Superior temporal gyrus (tissue), 1 donor: ENCODE measurements at regions not wholly inside any gene's neighbourhood (a gene's known extent, or its start where the extent isn't known, plus 50 kb on each side); places are given as distances from the start of the nearest gene placed in this dataset.

Experiments
- DNase-seq: peaks from one replicate; pipeline ENCODE4 v3.0.0-alpha.2; 2016; ENCODE audit errors: extremely low spot score

- DNase-seq = no peak
Measured at GRCh38 chr14:84129941-84130340, 1400.0 kb upstream of the FLRT2 start.

GRCh38 chr14:84131924-84132323 lies 1398.0 kb upstream of the FLRT2 start:
- no peak for DNase-seq

- DNase-seq = no peak
Measured at GRCh38 chr14:84144166-84144565, 1385.8 kb upstream of the FLRT2 start.

- DNase-seq = no peak
Measured at GRCh38 chr14:84152452-84152851, 1377.5 kb upstream of the FLRT2 start.

GRCh38 chr14:84162633-84163032 lies 1367.3 kb upstream of the FLRT2 start:
- DNase-seq = no peak

GRCh38 chr14:84167026-84167425 lies 1362.9 kb upstream of the FLRT2 start:
- DNase-seq = no peak

GRCh38 chr14:84180336-84180735 lies 1349.6 kb upstream of the FLRT2 start:
- DNase-seq = no peak

- no peak for DNase-seq
Measured at GRCh38 chr14:84181072-84181471, 1348.9 kb upstream of the FLRT2 start.

GRCh38 chr14:84195514-84195913 lies 1334.4 kb upstream of the FLRT2 start:
- DNase-seq = no peak

GRCh38 chr14:84197704-84198103 lies 1332.2 kb upstream of the FLRT2 start:
- DNase-seq = no peak

GRCh38 chr14:84202486-84202885 lies 1327.5 kb upstream of the FLRT2 start:
- no peak for DNase-seq

- DNase-seq = no peak
Measured at GRCh38 chr14:84203896-84204295, 1326.0 kb upstream of the FLRT2 start.

- DNase-seq = no peak
Measured at GRCh38 chr14:84208451-84208850, 1321.5 kb upstream of the FLRT2 start.

GRCh38 chr14:84209031-84209430 lies 1320.9 kb upstream of the FLRT2 start:
- no peak for DNase-seq

GRCh38 chr14:84217066-84217465 lies 1312.9 kb upstream of the FLRT2 start:
- DNase-seq = no peak

GRCh38 chr14:84225268-84225667 lies 1304.7 kb upstream of the FLRT2 start:
- no peak for DNase-seq

GRCh38 chr14:84228702-84229101 lies 1301.2 kb upstream of the FLRT2 start:
- no peak for DNase-seq

- DNase-seq = no peak
Measured at GRCh38 chr14:84234281-84234680, 1295.7 kb upstream of the FLRT2 start.

- no peak for DNase-seq
Measured at GRCh38 chr14:84236290-84236689, 1293.7 kb upstream of the FLRT2 start.

- DNase-seq = no peak
Measured at GRCh38 chr14:84237881-84238280, 1292.1 kb upstream of the FLRT2 start.

- DNase-seq = no peak
Measured at GRCh38 chr14:84247693-84248092, 1282.3 kb upstream of the FLRT2 start.

- DNase-seq = no peak
Measured at GRCh38 chr14:84250893-84251292, 1279.1 kb upstream of the FLRT2 start.

- DNase-seq = no peak
Measured at GRCh38 chr14:84251411-84252115, 1278.4 kb upstream of the FLRT2 start.

GRCh38 chr14:84252706-84253105 lies 1277.2 kb upstream of the FLRT2 start:
- DNase-seq = no peak
